Psoas muscle (tissue), 7 donors: ENCODE measurements at regions not wholly inside any gene's neighbourhood (a gene's known extent, or its start where the extent isn't known, plus 50 kb on each side); places are given as distances from the start of the nearest gene placed in this dataset.

Source experiments
- ATAC-seq, 4 donors: fragments of 200-7000 bp; cut with Tn5 transposase; one replicate each; pipeline ENCODE4 v1.9.1; 2020; ENCODE audit warnings: moderate library complexity in 3 of 4, mild to moderate bottlenecking in 2 of 4
- DNase-seq, 2 donors: peaks; one replicate each; pipeline ENCODE4 v3.0.0-alpha.2; 2020
- H3K27ac ChIP-seq: fragments of 200-600 bp; one replicate; pipeline ENCODE4 v1.8.0; 2022
- H3K27me3 ChIP-seq, 3 donors: fragments of 200-600 bp in 1 of 3; one replicate each; pipeline versions ENCODE4 v1.6.1 to v1.8.0; 2013 to 2022; ENCODE audit warnings: low read length in 2 of 3, mild to moderate bottlenecking in 2 of 3, moderate library complexity in 1 of 3; ENCODE audit not compliant: insufficient read depth in 3 of 3
- H3K36me3 ChIP-seq, 2 donors: fragments of 200-600 bp in 1 of 2; one replicate each; pipeline versions ENCODE4 v1.6.1 to v1.8.0; 2013 to 2022; ENCODE audit warnings: low read depth in 1 of 2, mild to moderate bottlenecking in 1 of 2, moderate library complexity in 1 of 2; ENCODE audit not compliant: insufficient read depth in 1 of 2
- H3K4me1 ChIP-seq: fragments of 200-600 bp; one replicate; pipeline ENCODE4 v1.8.0; 2022
- H3K4me3 ChIP-seq: fragments of 200-600 bp; one replicate; pipeline ENCODE4 v1.8.0; 2022; ENCODE audit warnings: mild to moderate bottlenecking
- H3K9me3 ChIP-seq: fragments of 200-600 bp; one replicate; pipeline ENCODE4 v1.8.0; 2022
- CTCF ChIP-seq: fragments of 200-600 bp; IDR thresholded peaks from one replicate; pipeline ENCODE4 v1.8.0; 2022; ENCODE audit warnings: antibody characterized with exemption
- WGBS, 3 donors: extraction: QIAGEN DNeasy Blood & Tissue Kit; methylation state at CpG; one replicate each; pipeline versions ENCODE4 v1.1.6 to v1.1.7; 2013; 5-methylcytosine and 5-hydroxymethylcytosine counted together
- intact Hi-C, 2 donors: fragments of 100-400 bp; cut with DNase I; formaldehyde crosslinking; loops; one replicate each; pipeline versions ENCODE4 v1.11.0 to v1.14.2; 2022
- donor health status: healthy with polysubstance abuse.
- donor health status: DM: no; HTN: no; CAD: no; lungs with moderate emphysema.
- donor health status: Bipolar disorder and iron deficiency.
- donor health status: healthy.
- donor health status: DM: yes; HTN: yes; CAD: no.
- donor health status: DM: no; HTN: no; CAD: no.
- donor health status: DM: yes; HTN: yes; CAD: no.

GRCh38 chr2:226132323-226133215 is 667.1 kb downstream of the IRS1 start:
- 79 to 93% (median 85%) methylated on average over 5 of the region's 5 CpGs for WGBS, 3 donors
- Histone ChIP-seq H3K27me3 (no peaks in the 10 kb centered on the region), H3K36me3 (no peaks in the 10 kb centered on the region), H3K27ac (peak overlapping the region; percentile 78), H3K9me3 (no peaks in the 10 kb centered on the region), H3K4me3 (no peak overlapping the region), H3K4me1 (peaks cover 39% of the 10 kb centered on the region)
- no peak for TF ChIP-seq CTCF
- ATAC-seq (no peak), DNase-seq (no peak)
- intact Hi-C loops = loop anchor here in 1 of 2 donors (10.0 kb wide), 1 partner anchor 522 kb away; no protein-coding TSS in a partner anchor

- Histone ChIP-seq H3K9me3 (no peaks in the 10 kb centered on the region), H3K36me3 (no peaks in the 10 kb centered on the region), H3K27me3 (no peaks in the 10 kb centered on the region), H3K27ac (peak overlapping the region; percentile 78), H3K4me1 (peaks cover 36% of the 10 kb centered on the region), H3K4me3 (no peak overlapping the region)
- intact Hi-C loops = loop anchor here in 1 of 2 donors (2.0 to 10.0 kb wide), 2 partner anchors 523 to 667 kb away; partner anchors contain the start of gene IRS1
- WGBS, 3 donors = 6 to 45% (median 34%) methylated on average over 2 of the region's 2 CpGs
- ATAC-seq = peak; percentile 96 to 99 (median 98)
- TF ChIP-seq CTCF = no peak
- DNase-seq = peak; percentile 15 to 71
Observed at GRCh38 chr2:226131299-226131784, 668.3 kb downstream of the IRS1 start.

- H3K9me3 ChIP-seq = no peaks in the 10 kb centered on the region
- no peak overlapping the region for H3K4me3 ChIP-seq
- no peaks in the 10 kb centered on the region for H3K36me3 ChIP-seq
- H3K27ac ChIP-seq = peak overlapping the region; percentile 78
- ATAC-seq (peak in 1 of 4 donors; percentile 49), DNase-seq (no peak)
- no peak for TF ChIP-seq CTCF
- H3K4me1 ChIP-seq = peaks cover 36% of the 10 kb centered on the region
- H3K27me3 ChIP-seq = no peaks in the 10 kb centered on the region
- 16 to 30% (median 21%) methylated on average over 2 of the region's 2 CpGs for WGBS, 3 donors
- intact Hi-C loops = loop anchor here in 1 of 2 donors (2.0 to 10.0 kb wide), 2 partner anchors 525 to 669 kb away; partner anchors contain the start of gene IRS1
Observed at GRCh38 chr2:226130192-226130591, 669.4 kb downstream of the IRS1 start.

- Histone ChIP-seq H3K4me1 (peaks cover 36% of the 10 kb centered on the region), H3K36me3 (no peaks in the 10 kb centered on the region), H3K27me3 (no peaks in the 10 kb centered on the region), H3K4me3 (no peak overlapping the region), H3K9me3 (no peaks in the 10 kb centered on the region), H3K27ac (peak overlapping the region; percentile 44)
- intact Hi-C loops = no loop called here
- ATAC-seq (no peak), DNase-seq (no peak)
- TF ChIP-seq CTCF = no peak
- 11 to 57% (median 33%) methylated on average over 1 of the region's 1 CpG for WGBS, 3 donors
Observed at GRCh38 chr2:226127682-226128081, 671.9 kb downstream of the IRS1 start.
